A673 (cell line): ENCODE measurements at regions not wholly inside any gene's neighbourhood (a gene's known extent, or its start where the extent isn't known, plus 50 kb on each side); places are given as distances from the start of the nearest gene placed in this dataset.

ENCODE experiments used
- BruUV-seq: library from RNA; stranded (reverse); fragments of 400-500 nt; replicated peaks from 2 replicates; lab custom pipeline; 2021; lab: Mats Ljungman, UMichigan
- CTCF ChIA-PET: fragments of 300-600 bp; sonication (Branson Sonifier 250); formaldehyde crosslinking; loops from one replicate; lab custom pipeline; 2022; ENCODE audit warnings: antibody characterized with exemption; lab: Charles Lee
- POLR2A ChIA-PET: fragments of 300-600 bp; sonication (Branson Sonifier 250); formaldehyde crosslinking; loops from one replicate; lab custom pipeline; 2022; ENCODE audit warnings: antibody characterized with exemption; ENCODE audit not compliant: low non-redundant PET; lab: Charles Lee
- DNase-seq: peaks from one replicate; pipeline ENCODE4 v3.0.0-alpha.2; 2015; ENCODE audit warnings: low spot score
- H3K27ac ChIP-seq: fragments of 200-600 bp; sonication (generic); 2 replicates; pipeline ENCODE4 v1.5.1; 2016; ENCODE audit warnings: mixed run types, low read depth, mild to moderate bottlenecking, mixed read lengths, antibody characterized with exemption, low read length; ENCODE audit not compliant: poor library complexity, severe bottlenecking
- H3K27me3 ChIP-seq: fragments of 200-600 bp; sonication (generic); replicated peaks from 2 replicates; pipeline ENCODE4 v1.6.1; 2017; ENCODE audit warnings: mixed run types, low read depth, mild to moderate bottlenecking, mixed read lengths, antibody characterized with exemption, low read length; ENCODE audit not compliant: insufficient read depth, poor library complexity
- H3K36me3 ChIP-seq: fragments of 200-600 bp; sonication (generic); 2 replicates; pipeline ENCODE4 v1.6.1; 2016; ENCODE audit warnings: mixed run types, mild to moderate bottlenecking, mixed read lengths, antibody characterized with exemption, low read length; ENCODE audit not compliant: insufficient read depth, poor library complexity, severe bottlenecking
- H3K4me1 ChIP-seq: fragments of 200-600 bp; sonication (generic); 2 replicates; pipeline ENCODE4 v1.6.1; 2017; ENCODE audit warnings: mixed run types, mild to moderate bottlenecking, mixed read lengths, antibody characterized with exemption, low read length; ENCODE audit not compliant: insufficient read depth, poor library complexity, severe bottlenecking
- H3K4me3 ChIP-seq: fragments of 200-600 bp; sonication (generic); 2 replicates; pipeline ENCODE4 v1.5.1; 2016; ENCODE audit warnings: low read depth, mixed run types, mild to moderate bottlenecking, mixed read lengths, low read length; ENCODE audit not compliant: poor library complexity, severe bottlenecking
- H3K9me3 ChIP-seq: fragments of 200-600 bp; sonication (generic); 2 replicates; pipeline ENCODE4 v1.6.1; 2016; ENCODE audit warnings: mixed run types, low read depth, mild to moderate bottlenecking, mixed read lengths, antibody characterized with exemption, low read length; ENCODE audit not compliant: poor library complexity, severe bottlenecking
- CTCF ChIP-seq: fragments of 300-800, 200-600 bp; sonication (generic); conservative IDR thresholded peaks from 2 replicates; pipeline ENCODE4 v1.5.1; 2017; ENCODE audit warnings: low read depth, mild to moderate bottlenecking, antibody characterized with exemption, low read length, moderate library complexity, mixed read lengths
- EZH2 ChIP-seq: fragments of 200-600 bp; sonication (generic); IDR thresholded peaks from 2 replicates; pipeline ENCODE4 v1.6.1; 2017; ENCODE audit warnings: borderline replicate concordance, low read depth, mild to moderate bottlenecking, mixed read lengths, antibody characterized with exemption, low read length; ENCODE audit not compliant: poor library complexity, severe bottlenecking
- intact Hi-C: fragments of 100-400 bp; cut with micrococcal nuclease; formaldehyde crosslinking; loops from one replicate; pipeline ENCODE4 v1.10.0; 2022; ENCODE audit not compliant: unreplicated experiment

GRCh38 chr4:111961809-111962208 is 183.4 kb upstream of the FAM241A start:
- Histone ChIP-seq H3K4me1 (no peaks in the 10 kb centered on the region), H3K9me3 (no peaks in the 10 kb centered on the region), H3K27ac (no peak overlapping the region), H3K36me3 (no peaks in the 10 kb centered on the region), H3K4me3 (no peak overlapping the region), H3K27me3 (no peaks in the 10 kb centered on the region)
- ChIA-PET POLR2A (no interaction called here), CTCF (no interaction called here)
- intact Hi-C loops: no loop called here
- no peak for DNase-seq
- BruUV-seq: no TSS peak
- TF ChIP-seq EZH2 (no peak), CTCF (no peak)

GRCh38 chr4:111963158-111963700 is 182.0 kb upstream of the FAM241A start:
- ChIA-PET CTCF (no interaction called here), POLR2A (interaction anchor here (0.7 kb wide), 1 partner anchor 314 kb away, joined by 10 read pairs; no protein-coding TSS in a partner anchor)
- H3K4me3 ChIP-seq: no peak overlapping the region
- H3K4me1 ChIP-seq: no peaks in the 10 kb centered on the region
- H3K9me3 ChIP-seq: no peaks in the 10 kb centered on the region
- DNase-seq: no peak
- no TSS peak for BruUV-seq
- no peaks in the 10 kb centered on the region for H3K27me3 ChIP-seq
- H3K27ac ChIP-seq: no peak overlapping the region
- TF ChIP-seq CTCF: no peak
- no peak for TF ChIP-seq EZH2
- intact Hi-C loops: no loop called here
- no peaks in the 10 kb centered on the region for H3K36me3 ChIP-seq

GRCh38 chr4:111977419-111977965 is 167.8 kb upstream of the FAM241A start:
- Histone ChIP-seq H3K4me3 (no peak overlapping the region), H3K27me3 (peaks cover 3% of the 10 kb centered on the region), H3K4me1 (no peaks in the 10 kb centered on the region), H3K9me3 (no peaks in the 10 kb centered on the region), H3K36me3 (no peaks in the 10 kb centered on the region), H3K27ac (no peak overlapping the region)
- DNase-seq: no peak
- ChIA-PET CTCF (no interaction called here), POLR2A (interaction anchor here (0.6 kb wide), 1 partner anchor 1730 kb away, joined by 13 read pairs; no protein-coding TSS in a partner anchor)
- BruUV-seq: no TSS peak
- intact Hi-C loops: no loop called here
- TF ChIP-seq EZH2 (no peak), CTCF (no peak)
